HG02763 (cell line): ENCODE measurements at regions not wholly inside any gene's neighbourhood (a gene's known extent, or its start where the extent isn't known, plus 50 kb on each side); places are given as distances from the start of the nearest gene placed in this dataset.
A peak's percentile ranks its signal among the peaks of the same experiment; 100 is the strongest.

Source experiments
- ATAC-seq: cut with Tn5 transposase; IDR thresholded peaks from one replicate; pipeline ENCODE4 v1.9.1; 2021; ENCODE audit warnings: mild to moderate bottlenecking, moderate library complexity; ENCODE audit not compliant: unreplicated experiment

DNA sequence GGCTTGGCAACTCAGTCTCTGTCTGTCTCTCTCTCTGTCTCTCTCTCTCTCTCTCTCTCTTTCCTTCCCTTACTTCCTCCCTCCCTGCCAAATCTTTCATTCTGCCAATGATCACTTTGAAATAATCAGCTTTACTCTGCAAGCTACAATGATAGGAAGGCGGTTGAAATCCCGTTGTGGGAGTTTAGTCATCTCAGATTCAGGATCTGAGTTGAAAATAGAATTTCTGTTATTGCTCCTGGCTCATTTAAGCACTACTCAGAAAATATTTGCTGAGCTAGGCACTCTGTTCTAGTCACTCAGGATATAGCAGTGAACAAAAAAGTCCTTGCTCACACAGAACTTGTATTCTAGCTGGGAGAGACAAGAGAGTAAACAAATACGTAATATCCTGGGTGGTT is 56.3 kb upstream of the DCTD start:
- ATAC-seq: no peak

DNA sequence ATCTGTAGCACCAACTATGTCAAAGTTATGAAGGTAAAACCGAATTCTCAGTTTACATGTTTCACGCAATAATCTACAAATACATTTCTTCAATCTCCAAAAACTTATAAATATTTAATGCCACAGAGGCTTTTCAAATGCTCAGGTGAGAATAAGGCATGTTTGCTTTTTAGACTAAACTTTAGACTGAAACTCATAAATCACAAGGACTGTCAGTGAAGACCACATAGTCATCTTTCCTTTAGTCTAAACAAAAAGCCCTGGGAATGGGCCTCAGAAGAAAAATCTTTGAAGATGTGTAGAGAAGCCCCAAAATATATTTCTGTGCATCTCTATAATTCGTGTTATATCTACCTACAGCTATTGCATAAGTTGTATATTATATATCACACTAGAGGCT is 54.5 kb upstream of the DCTD start:
- no peak for ATAC-seq

DNA sequence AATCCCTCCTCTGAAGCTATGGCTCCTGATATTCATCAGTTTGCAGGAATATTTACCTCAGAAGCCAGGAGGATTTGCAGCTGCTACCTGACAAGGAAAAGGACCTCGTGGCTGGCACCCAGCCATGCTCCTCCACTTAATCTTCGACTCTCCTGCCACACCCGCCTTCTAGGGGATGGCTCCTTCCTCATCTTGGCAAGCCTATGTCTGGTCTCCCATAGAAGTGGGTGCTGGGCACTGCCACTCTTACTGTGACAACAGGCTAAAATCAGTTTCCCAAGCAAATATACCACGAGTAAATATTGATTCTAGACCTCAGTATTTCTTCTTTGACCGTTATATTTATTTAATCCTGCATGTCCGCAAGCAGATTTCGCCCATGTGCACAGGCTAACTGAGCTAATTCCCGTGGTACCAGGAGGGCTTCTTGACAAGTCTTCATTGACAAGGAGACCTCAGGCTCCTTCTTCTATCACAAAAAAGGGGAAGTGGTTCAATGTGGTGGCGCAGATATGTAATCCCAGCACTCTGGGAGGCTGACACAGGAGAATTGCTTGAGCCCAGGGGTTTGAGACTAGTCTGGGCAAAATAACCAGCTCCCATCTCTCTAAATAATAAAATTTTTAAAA is 52.6 kb upstream of the DCTD start:
- ATAC-seq: peak; percentile 67

DNA sequence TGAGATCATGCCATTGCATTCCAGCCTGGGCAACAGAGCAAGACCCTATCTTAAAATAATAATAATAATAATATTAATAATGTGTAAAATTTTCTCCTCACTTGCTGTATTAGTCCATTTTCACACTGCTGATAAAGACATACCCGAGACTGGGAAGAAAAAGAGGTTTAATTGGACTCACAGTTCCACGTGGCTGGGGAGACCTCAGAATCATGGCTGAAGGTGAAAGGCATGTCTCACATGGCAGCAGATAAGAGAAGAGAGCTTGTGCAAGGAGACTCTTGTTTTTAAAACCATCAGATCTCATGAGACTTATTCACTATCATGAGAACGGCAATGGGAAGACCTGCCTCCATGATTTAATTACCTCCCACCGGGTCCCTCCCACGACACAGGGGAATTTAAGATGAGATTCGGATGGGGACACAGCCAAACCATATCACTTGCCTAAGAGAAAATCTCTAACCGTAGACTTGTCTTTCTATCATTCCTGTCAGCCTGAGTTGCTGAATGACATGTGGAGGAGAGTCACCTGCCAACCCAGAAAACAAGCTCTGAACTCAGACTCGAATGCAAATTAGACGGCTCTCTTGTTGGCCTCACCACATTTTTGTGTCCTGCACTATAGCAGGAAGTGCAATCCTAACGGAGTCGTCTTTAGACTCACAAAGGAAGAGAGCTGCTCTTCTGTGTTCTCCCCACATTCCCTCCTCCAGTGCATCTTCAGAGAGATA is 51.9 kb upstream of the DCTD start:
- ATAC-seq: peak; percentile 44

- no peak for ATAC-seq
Observed at GRCh38 chr4:182967403-182967802, 50.2 kb upstream of the DCTD start.
